Thymus (tissue), 11 donors: ENCODE measurements at regions not wholly inside any gene's neighbourhood (a gene's known extent, or its start where the extent isn't known, plus 50 kb on each side); places are given as distances from the start of the nearest gene placed in this dataset.
"Not testable (repeated sequence)": the region's sequence is repeated elsewhere in the genome, so short reads cannot be mapped to it uniquely, and the experiment has no call there.

Source experiments
- DNase-seq, 9 donors: peaks; one replicate each; pipeline ENCODE4 v3.0.0-alpha.2; 2013; ENCODE audit warnings: low spot score in 9 of 9, low read depth in 6 of 9, missing footprints in 1 of 9
- H3K27ac ChIP-seq, 2 donors: one replicate each; pipeline ENCODE4 v1.5.1; 2013; ENCODE audit warnings: control low read depth in 1 of 2, low read depth in 1 of 2, low read length in 1 of 2, mild to moderate bottlenecking in 1 of 2, moderate library complexity in 1 of 2
- H3K27me3 ChIP-seq, 2 donors: one replicate each; pipeline ENCODE4 v1.5.1; 2013; ENCODE audit warnings: low read length in 1 of 2; ENCODE audit not compliant: control insufficient read depth in 2 of 2, insufficient read depth in 1 of 2
- H3K36me3 ChIP-seq, 2 donors: one replicate each; pipeline ENCODE4 v1.5.1; 2013; ENCODE audit warnings: low read length in 1 of 2, mild to moderate bottlenecking in 1 of 2, moderate library complexity in 1 of 2; ENCODE audit not compliant: control insufficient read depth in 2 of 2, insufficient read depth in 2 of 2
- H3K4me1 ChIP-seq, 2 donors: one replicate each; pipeline ENCODE4 v1.5.1; 2013; ENCODE audit warnings: low read length in 2 of 2; ENCODE audit not compliant: control insufficient read depth in 2 of 2, insufficient read depth in 2 of 2
- H3K4me3 ChIP-seq, 2 donors: one replicate each; pipeline ENCODE4 v1.5.1; 2013; ENCODE audit warnings: low read length in 2 of 2, control low read depth in 1 of 2, mild to moderate bottlenecking in 1 of 2
- H3K9me3 ChIP-seq, 2 donors: one replicate each; pipeline ENCODE4 v1.5.1; 2013; ENCODE audit warnings: low read length in 1 of 2, mild to moderate bottlenecking in 1 of 2; ENCODE audit not compliant: control insufficient read depth in 2 of 2, insufficient read depth in 1 of 2
- WGBS: extraction: QIAGEN DNeasy Blood & Tissue Kit; methylation state at CpG from one replicate; pipeline ENCODE4 v1.1.7; 2013; 5-methylcytosine and 5-hydroxymethylcytosine counted together
- donor health status: healthy.

- Histone ChIP-seq H3K27ac (no peak overlapping the region), H3K9me3 (peaks cover 0 to 4% of the 10 kb centered on the region in 2 donors), H3K4me1 (no peaks in the 10 kb centered on the region), H3K27me3 (no peaks in the 10 kb centered on the region), H3K36me3 (no peaks in the 10 kb centered on the region), H3K4me3 (no peak overlapping the region)
- 85% methylated on average over 2 of the region's 2 CpGs for WGBS
- DNase-seq, result no peak
Measured at GRCh38 chr6:93017213-93017612, 402.1 kb downstream of the EPHA7 start.

- DNase-seq, result no peak
- H3K4me3 ChIP-seq, result no peak overlapping the region
- 67% methylated on average over 2 of the region's 2 CpGs for WGBS
- no peaks in the 10 kb centered on the region for H3K27me3 ChIP-seq
- H3K36me3 ChIP-seq, result no peaks in the 10 kb centered on the region
- no peaks in the 10 kb centered on the region for H3K4me1 ChIP-seq
- H3K9me3 ChIP-seq, result peaks cover 0 to 4% of the 10 kb centered on the region in 2 donors
- no peak overlapping the region for H3K27ac ChIP-seq
Measured at GRCh38 chr6:93013054-93013453, 406.3 kb downstream of the EPHA7 start.

- no peaks in the 10 kb centered on the region for H3K27me3 ChIP-seq
- no peak overlapping the region for H3K4me3 ChIP-seq
- H3K9me3 ChIP-seq, result no peaks in the 10 kb centered on the region
- no peaks in the 10 kb centered on the region for H3K36me3 ChIP-seq
- no peak overlapping the region for H3K27ac ChIP-seq
- H3K4me1 ChIP-seq, result no peaks in the 10 kb centered on the region
- no peak for DNase-seq
Measured at GRCh38 chr6:93008375-93008774, 411.0 kb downstream of the EPHA7 start.

GRCh38 chr6:92989656-92990055, 429.7 kb downstream of the EPHA7 start:
- no peaks in the 10 kb centered on the region for H3K27me3 ChIP-seq
- H3K27ac ChIP-seq, result no peak overlapping the region
- no peaks in the 10 kb centered on the region for H3K36me3 ChIP-seq
- WGBS, result 78% methylated on average over 3 of the region's 3 CpGs
- no peaks in the 10 kb centered on the region for H3K4me1 ChIP-seq
- no peaks in the 10 kb centered on the region for H3K9me3 ChIP-seq
- no peak overlapping the region for H3K4me3 ChIP-seq
- DNase-seq, result no peak

GRCh38 chr6:92979281-92979680, 440.1 kb downstream of the EPHA7 start:
- H3K4me1 ChIP-seq, result no peaks in the 10 kb centered on the region
- DNase-seq, result no peak
- no peak overlapping the region for H3K4me3 ChIP-seq
- WGBS, result 95% methylated on average over 2 of the region's 2 CpGs
- no peaks in the 10 kb centered on the region for H3K36me3 ChIP-seq
- no peak overlapping the region for H3K27ac ChIP-seq
- H3K9me3 ChIP-seq, result no peaks in the 10 kb centered on the region
- no peaks in the 10 kb centered on the region for H3K27me3 ChIP-seq

- H3K27me3 ChIP-seq, result no peaks in the 10 kb centered on the region
- no peaks in the 10 kb centered on the region for H3K36me3 ChIP-seq
- H3K4me3 ChIP-seq, result no peak overlapping the region
- no peaks in the 10 kb centered on the region for H3K4me1 ChIP-seq
- no peak overlapping the region for H3K27ac ChIP-seq
- no peak for DNase-seq
- H3K9me3 ChIP-seq, result no peaks in the 10 kb centered on the region
- WGBS, result 80% methylated on average over 1 of the region's 1 CpG
Measured at GRCh38 chr6:92977018-92977417, 442.3 kb downstream of the EPHA7 start.

- no peak overlapping the region for H3K27ac ChIP-seq
- no peaks in the 10 kb centered on the region for H3K4me1 ChIP-seq
- H3K27me3 ChIP-seq, result no peaks in the 10 kb centered on the region
- DNase-seq, result no peak
- H3K9me3 ChIP-seq, result no peaks in the 10 kb centered on the region
- no peak overlapping the region for H3K4me3 ChIP-seq
- H3K36me3 ChIP-seq, result no peaks in the 10 kb centered on the region
Measured at GRCh38 chr6:92967362-92967761, 452.0 kb downstream of the EPHA7 start.

GRCh38 chr6:92962846-92963245, 456.5 kb downstream of the EPHA7 start:
- Histone ChIP-seq H3K4me1 (no peaks in the 10 kb centered on the region), H3K27me3 (no peaks in the 10 kb centered on the region), H3K9me3 (no peaks in the 10 kb centered on the region), H3K4me3 (no peak overlapping the region), H3K36me3 (no peaks in the 10 kb centered on the region), H3K27ac (no peak overlapping the region)
- DNase-seq, result no peak
- WGBS, result 81% methylated on average over 1 of the region's 1 CpG

- DNase-seq, result not testable (repeated sequence)
Measured at GRCh38 chr6:92952111-92952510, 467.2 kb downstream of the EPHA7 start.

GRCh38 chr6:92945799-92946198, 473.6 kb downstream of the EPHA7 start:
- Histone ChIP-seq H3K9me3 (no peaks in the 10 kb centered on the region), H3K27me3 (no peaks in the 10 kb centered on the region), H3K27ac (no peak overlapping the region), H3K36me3 (no peaks in the 10 kb centered on the region), H3K4me3 (no peak overlapping the region), H3K4me1 (no peaks in the 10 kb centered on the region)
- no peak for DNase-seq
- 84% methylated on average over 3 of the region's 3 CpGs for WGBS

More at GRCh38 chr6:92952111-92952510, 467.2 kb downstream of the EPHA7 start:
- not testable (repeated sequence) for H3K4me1 ChIP-seq, H3K27me3 ChIP-seq, H3K4me3 ChIP-seq, H3K36me3 ChIP-seq, H3K27ac ChIP-seq, H3K9me3 ChIP-seq
- WGBS, result 92% methylated on average over 7 of the region's 7 CpGs
